AG04449 (cell line): ENCODE measurements at regions not wholly inside any gene's neighbourhood (a gene's known extent, or its start where the extent isn't known, plus 50 kb on each side); places are given as distances from the start of the nearest gene placed in this dataset.
"Not testable (repeated sequence)": the region's sequence is repeated elsewhere in the genome, so short reads cannot be mapped to it uniquely, and the experiment has no call there.

Source experiments
- CTCF ChIA-PET: fragments of 350-600 bp; formaldehyde crosslinking; extraction: SDS; loops from one replicate; lab custom pipeline; 2021; ENCODE audit warnings: antibody characterized with exemption; lab: Yijun Ruan, JAX
- POLR2A ChIA-PET: fragments of 400-600, 350-600 bp; formaldehyde crosslinking; extraction: SDS; loops from one replicate; lab custom pipeline; 2020; ENCODE audit warnings: antibody characterized with exemption, inconsistent platforms; lab: Yijun Ruan, JAX
- DNase-seq: peaks from one replicate; pipeline ENCODE4 v3.0.0-alpha.2; 2010; ENCODE audit warnings: low read depth, low spot score
- H3K4me3 ChIP-seq: 2 replicates; pipeline ENCODE4 v1.5.1; 2011; ENCODE audit warnings: low read depth, mild to moderate bottlenecking, control low read depth, low read length
- CTCF ChIP-seq: IDR thresholded peaks from one replicate; pipeline ENCODE4 v1.5.1; 2011; ENCODE audit warnings: mild to moderate bottlenecking, moderate library complexity, low read length, control low read depth, inconsistent platforms; ENCODE audit not compliant: insufficient read depth; ENCODE audit errors: missing control alignments

DNA sequence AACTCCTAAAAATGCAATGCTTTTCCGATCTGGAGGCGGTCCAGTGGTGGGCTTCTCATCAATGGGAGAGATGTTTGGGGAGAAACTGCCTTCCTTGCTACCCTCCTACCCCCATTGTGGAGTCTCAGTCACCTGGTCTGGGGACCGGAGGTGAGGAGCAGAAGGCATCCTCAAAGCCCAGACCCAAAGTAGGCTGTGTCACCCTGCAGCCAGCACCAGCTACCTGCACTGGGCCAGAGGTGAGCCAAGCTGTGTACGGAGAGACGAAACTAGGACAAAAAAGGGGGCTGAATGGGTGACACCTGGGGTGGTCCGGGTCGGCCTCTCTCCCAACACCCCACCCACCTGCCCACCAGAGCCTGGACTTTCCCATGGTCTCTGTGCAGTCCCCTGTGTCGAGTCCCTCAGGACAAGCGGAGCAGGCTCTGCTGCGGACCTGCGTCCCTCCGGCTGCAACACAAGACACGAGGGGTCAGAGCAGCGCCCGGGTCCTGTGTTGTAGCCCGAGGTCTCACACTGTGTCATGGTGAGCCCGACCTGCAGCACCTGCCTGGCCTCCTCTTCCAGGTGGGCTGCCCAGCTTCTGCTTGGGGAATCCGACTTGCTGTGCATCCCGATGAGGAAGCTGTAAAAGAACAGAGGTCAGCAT is 68.0 kb upstream of the RMP24 start:
- DNase-seq, result no peak
- no peak overlapping the region for H3K4me3 ChIP-seq
- POLR2A ChIA-PET, result no interaction called here
- no peak for TF ChIP-seq CTCF
- CTCF ChIA-PET, result no interaction called here

DNA sequence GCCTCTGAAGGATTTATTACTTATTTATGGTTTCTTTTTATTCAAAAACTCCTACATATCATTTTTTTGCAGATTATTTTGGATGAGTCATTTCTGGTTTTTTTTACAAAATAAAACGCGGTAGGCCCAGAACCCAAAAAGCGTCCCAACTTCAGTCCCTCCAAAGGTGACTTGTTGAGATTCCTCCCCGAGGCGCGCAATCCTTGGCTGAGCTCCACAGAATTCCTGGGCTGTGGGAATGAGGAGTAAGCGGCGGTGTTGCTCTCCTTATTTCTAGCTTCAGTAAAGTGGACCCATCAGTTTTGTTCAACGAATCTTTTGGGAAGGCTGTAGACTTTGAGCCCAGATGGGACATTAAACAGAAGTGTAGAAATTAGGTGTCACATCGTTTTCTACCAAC is 67.0 kb upstream of the RMP24 start:
- TF ChIP-seq CTCF, result no peak
- ChIA-PET CTCF (no interaction called here), POLR2A (no interaction called here)

GRCh38 chr18:35906291-35906690 is 66.2 kb upstream of the RMP24 start:
- H3K4me3 ChIP-seq, DNase-seq, CTCF ChIA-PET, POLR2A ChIA-PET: not testable (repeated sequence)

More for the DNA sequence above, 67.0 kb upstream of the RMP24 start:
- no peak overlapping the region for H3K4me3 ChIP-seq
- DNase-seq, result no peak

DNA sequence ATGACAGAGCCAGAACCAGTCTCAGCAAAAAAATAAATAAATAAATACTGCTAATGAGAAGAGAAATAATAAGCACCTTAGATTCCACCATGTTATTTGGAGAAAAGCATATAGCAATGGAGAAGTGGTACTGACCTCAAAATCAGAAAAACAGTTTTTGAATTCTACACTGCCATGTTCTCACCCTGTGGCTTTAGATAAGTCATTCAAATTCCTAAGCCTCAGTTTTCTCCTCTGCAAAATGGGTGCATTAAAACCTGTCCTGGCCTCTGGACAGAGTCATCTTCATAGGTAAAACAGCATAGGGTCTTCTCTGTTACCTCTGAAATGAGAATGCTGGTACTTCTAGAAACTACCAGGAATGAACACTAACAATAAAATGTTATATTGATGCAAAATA is 62.2 kb upstream of the RMP24 start:
- POLR2A ChIA-PET, result no interaction called here
- CTCF ChIA-PET, result no interaction called here
- TF ChIP-seq CTCF, result no peak
- no peak overlapping the region for H3K4me3 ChIP-seq
- no peak for DNase-seq

- no peak for TF ChIP-seq CTCF
- no peak overlapping the region for H3K4me3 ChIP-seq
- DNase-seq, result no peak
- CTCF ChIA-PET, result no interaction called here
- POLR2A ChIA-PET, result no interaction called here
Measured at GRCh38 chr18:35912332-35912731, 60.1 kb upstream of the RMP24 start.

- TF ChIP-seq CTCF, result no peak
- ChIA-PET POLR2A (no interaction called here), CTCF (no interaction called here)
- no peak for DNase-seq
- no peak overlapping the region for H3K4me3 ChIP-seq
Measured at GRCh38 chr18:35915056-35915455, 57.4 kb upstream of the RMP24 start.

- DNase-seq, result no peak
- ChIA-PET CTCF (no interaction called here), POLR2A (no interaction called here)
- no peak for TF ChIP-seq CTCF
- no peak overlapping the region for H3K4me3 ChIP-seq
Measured at GRCh38 chr18:35917043-35917442, 55.4 kb upstream of the RMP24 start.
